HFF-Myc (cell line): ENCODE measurements at regions not wholly inside any gene's neighbourhood (a gene's known extent, or its start where the extent isn't known, plus 50 kb on each side); places are given as distances from the start of the nearest gene placed in this dataset.
"Not testable (repeated sequence)": the region's sequence is repeated elsewhere in the genome, so short reads cannot be mapped to it uniquely, and the experiment has no call there.

Experiments used
- DNase-seq: peaks from one replicate; pipeline ENCODE4 v3.0.0-alpha.2; 2011; ENCODE audit warnings: low read depth; ENCODE audit errors: extremely low read depth
- H3K4me3 ChIP-seq: replicated peaks from 2 replicates; pipeline ENCODE4 v1.5.1; 2011; ENCODE audit warnings: low read depth, mild to moderate bottlenecking, control low read depth, low read length
- TF ChIP-seq, protein P1 (sequence below): IDR thresholded peaks from 2 replicates; pipeline ENCODE4 v1.5.1; 2012; ENCODE audit warnings: mild to moderate bottlenecking, low read depth, low read length, control low read depth; ENCODE audit errors: missing control alignments

DNA sequence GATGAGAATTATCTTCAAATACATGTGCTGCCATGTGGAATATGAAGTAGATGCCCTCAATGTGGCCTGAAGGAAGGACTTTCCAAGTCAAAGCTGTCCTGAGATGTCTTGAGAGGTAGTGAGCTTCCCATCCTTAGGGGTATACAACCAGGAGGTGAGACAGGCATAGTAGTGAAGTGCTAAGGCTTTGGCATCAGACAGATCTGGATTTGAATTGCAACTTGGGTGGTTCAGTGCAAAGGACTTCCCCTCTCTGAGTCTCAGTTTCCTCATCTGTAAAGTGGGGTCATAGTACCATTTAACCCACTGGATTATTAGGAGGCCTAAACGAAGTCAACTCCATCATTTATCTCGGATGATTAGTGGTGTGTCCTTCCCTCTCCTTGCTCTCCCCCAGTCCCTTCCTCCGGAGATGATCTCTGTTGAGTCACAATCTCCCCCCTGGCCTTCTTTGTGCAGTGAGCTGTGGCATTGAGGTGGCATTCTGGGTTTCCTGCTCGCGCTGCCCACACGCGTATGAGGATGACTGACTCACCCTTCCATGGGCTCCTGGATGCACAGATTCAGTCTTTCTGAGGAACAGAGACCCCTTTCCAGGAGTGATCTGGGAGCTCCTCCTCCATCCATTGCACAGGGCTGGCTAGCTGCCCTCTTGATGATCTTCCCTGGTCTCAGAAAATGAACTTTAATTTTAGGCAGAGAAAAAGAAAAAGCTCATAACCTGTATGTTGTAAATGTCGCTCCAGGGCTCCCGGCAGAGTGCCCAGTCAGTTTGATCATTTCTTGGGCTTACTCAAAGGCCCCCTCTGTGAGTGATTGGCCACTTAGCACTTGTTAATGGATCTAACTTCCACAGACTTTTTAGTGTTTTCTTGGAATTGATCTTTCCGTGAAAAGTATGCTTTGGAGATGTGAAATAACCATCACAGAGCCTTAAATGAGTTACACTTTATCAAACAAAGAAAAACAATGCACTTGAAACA is 354.6 kb downstream of the PTPRU start:
- no peak for DNase-seq
- TF ChIP-seq, protein P1, sequence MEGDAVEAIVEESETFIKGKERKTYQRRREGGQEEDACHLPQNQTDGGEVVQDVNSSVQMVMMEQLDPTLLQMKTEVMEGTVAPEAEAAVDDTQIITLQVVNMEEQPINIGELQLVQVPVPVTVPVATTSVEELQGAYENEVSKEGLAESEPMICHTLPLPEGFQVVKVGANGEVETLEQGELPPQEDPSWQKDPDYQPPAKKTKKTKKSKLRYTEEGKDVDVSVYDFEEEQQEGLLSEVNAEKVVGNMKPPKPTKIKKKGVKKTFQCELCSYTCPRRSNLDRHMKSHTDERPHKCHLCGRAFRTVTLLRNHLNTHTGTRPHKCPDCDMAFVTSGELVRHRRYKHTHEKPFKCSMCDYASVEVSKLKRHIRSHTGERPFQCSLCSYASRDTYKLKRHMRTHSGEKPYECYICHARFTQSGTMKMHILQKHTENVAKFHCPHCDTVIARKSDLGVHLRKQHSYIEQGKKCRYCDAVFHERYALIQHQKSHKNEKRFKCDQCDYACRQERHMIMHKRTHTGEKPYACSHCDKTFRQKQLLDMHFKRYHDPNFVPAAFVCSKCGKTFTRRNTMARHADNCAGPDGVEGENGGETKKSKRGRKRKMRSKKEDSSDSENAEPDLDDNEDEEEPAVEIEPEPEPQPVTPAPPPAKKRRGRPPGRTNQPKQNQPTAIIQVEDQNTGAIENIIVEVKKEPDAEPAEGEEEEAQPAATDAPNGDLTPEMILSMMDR: no peak
- no peak overlapping the region for H3K4me3 ChIP-seq

DNA sequence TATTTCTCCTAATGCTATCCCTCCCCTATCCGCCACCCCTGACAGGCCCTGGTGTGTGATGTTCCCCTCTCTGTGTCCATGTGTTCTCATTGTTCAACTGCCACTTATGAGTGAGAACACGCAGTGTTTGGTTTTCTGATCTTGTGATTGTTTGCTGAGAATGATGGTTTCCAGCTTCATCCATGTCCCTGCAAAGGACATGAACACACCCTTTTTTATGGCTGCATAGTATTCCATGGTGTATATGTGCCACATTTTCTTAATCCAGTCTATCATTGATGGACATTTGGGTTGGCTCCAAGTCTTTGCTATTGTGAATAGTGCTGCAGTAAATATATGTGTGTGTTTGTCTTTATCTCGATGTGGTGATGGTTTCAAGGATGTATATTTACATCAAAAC is 353.4 kb downstream of the PTPRU start:
- not testable (repeated sequence) for DNase-seq

DNA sequence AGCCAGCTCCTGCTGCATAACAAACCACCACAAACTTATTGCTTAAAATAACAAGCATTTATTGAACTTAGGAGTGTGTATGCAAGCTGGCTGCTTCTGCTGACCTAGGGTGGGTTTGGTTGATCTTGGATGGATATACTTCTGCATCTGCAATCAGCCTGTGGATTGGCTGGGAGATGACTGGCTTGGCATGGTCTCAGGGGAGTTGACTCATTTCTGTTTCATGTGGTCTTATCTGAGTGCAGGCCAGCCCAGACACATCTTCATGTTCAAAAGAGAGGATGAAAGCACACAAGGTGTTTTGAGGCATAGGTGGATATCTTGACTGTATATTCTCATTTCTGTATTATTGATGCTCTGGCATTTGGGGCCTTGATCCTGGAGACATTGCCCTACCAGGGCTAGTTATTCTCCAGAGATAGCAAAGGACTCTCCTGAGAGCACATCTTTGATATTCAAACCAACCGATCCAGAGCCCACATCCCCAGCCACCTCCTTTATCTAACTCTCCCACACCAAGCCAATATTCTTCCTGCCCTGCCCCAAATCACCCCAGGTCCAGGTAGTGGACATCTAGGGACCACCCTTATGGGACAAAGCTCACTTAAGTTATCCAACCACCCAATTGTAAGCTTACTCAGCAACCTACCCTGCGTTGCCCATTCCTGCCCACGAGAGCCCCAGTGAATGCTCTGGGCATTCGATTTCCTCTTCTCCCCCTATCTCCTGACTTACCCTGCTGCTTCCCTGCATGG is 350.8 kb downstream of the PTPRU start:
- no peak for DNase-seq
- TF ChIP-seq, protein P1: no peak

More for the DNA sequence above, 353.4 kb downstream of the PTPRU start:
- not testable (repeated sequence) for H3K4me3 ChIP-seq

DNA sequence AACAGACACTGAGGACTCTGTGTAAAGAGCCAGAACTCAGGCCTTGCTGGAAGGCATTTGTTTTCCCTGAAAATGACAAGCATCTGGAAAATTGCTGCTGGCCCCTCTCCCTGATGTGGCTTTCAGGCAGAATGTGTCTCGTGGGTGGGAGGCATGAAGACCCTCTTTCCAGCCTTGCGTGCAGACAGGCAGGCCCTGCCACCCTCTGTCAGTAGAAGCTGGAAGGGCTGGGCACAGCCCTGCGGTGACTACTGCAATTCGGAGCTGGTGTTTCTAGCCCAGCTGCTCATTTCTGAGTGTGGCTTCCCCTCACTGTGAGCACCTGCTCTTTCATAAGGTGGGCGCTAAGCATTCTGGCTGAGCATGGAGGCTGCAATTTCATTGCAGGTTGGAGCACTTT is 349.9 kb downstream of the PTPRU start:
- no peak for DNase-seq
- TF ChIP-seq, protein P1: no peak
- H3K4me3 ChIP-seq: no peak overlapping the region

More for the DNA sequence above, 350.8 kb downstream of the PTPRU start:
- no peak overlapping the region for H3K4me3 ChIP-seq

DNA sequence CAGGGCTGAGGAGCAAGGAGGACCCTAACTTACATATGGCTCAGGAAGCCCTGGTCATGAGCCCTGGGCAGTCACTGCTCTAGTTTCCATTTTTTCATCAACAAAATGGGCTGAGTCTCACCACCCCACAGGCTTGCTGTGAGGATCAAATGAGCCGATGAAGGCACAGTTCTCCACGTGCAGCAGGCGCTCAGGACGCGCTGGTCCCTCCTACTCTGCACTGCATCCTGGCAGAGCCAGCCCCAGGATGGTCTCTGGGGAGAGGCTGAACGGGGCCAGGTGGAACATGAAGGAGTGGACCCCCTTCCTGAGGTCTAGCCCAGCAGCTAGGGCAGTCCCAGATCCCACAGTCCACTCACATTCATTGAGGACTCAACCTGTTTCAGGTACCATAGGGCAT is 349.3 kb downstream of the PTPRU start:
- TF ChIP-seq, protein P1: no peak
- no peak overlapping the region for H3K4me3 ChIP-seq
- no peak for DNase-seq

DNA sequence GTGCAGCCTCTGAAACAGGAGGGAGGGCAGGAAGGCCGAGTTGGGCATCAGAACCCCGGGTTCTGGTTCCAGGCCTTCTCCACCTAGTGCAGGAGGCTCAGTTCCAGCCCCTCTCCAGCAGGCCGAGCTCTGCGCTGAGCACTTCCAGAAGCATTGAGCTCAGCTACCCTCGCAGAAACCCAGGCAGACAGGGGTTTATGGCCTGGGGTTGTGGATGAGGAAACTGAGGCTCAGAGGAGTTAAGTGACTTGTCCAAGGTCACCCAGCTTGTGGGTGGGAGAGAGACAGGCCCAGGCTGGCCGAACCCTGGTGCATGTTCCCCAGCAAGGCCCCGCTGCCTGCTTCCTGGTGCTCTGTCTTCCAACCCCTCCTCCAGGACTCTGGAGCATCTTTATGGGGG is 348.9 kb downstream of the PTPRU start:
- TF ChIP-seq, protein P1: no peak
- no peak for DNase-seq
- H3K4me3 ChIP-seq: no peak overlapping the region

DNA sequence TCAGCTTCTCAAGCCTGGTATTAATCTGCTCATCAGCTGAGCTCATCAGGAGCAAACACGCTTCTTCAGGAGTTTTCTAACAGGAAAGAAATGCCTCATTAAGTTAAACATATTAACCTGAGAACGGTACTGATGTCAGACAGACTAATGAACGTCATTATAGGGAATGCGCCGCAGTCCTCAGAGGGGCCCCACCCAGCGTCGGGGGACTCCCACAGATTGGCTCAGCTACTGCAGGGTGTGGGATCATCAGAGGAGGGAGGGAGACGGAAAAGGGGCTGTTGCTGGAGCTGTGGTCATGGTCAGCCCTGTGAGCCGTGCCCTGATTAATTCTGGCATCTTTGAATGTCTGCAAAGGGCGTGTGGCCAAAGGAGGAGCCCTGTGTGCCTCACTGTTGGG is 348.5 kb downstream of the PTPRU start:
- TF ChIP-seq, protein P1: no peak
- no peak overlapping the region for H3K4me3 ChIP-seq
- no peak for DNase-seq
